Stimulated activated CD8-positive, alpha-beta memory T cell treated with anti-CD3 and anti-CD28 coated beads, Interleukin-2, amount 100 ng/mL, for 48 hours (primary cell): ENCODE measurements at regions not wholly inside any gene's neighbourhood (a gene's known extent, or its start where the extent isn't known, plus 50 kb on each side); places are given as distances from the start of the nearest gene placed in this dataset.
"Not testable (repeated sequence)": the region's sequence is repeated elsewhere in the genome, so short reads cannot be mapped to it uniquely, and the experiment has no call there.

Experiments used
- DNase-seq, 2 donors: peaks; one replicate each; pipeline ENCODE4 v3.0.0-alpha.2; 2020; ENCODE audit warnings: low read depth in 2 of 2

- DNase-seq: no peak
These were observed 60.3 kb upstream of the ZNF81 start for GRCh38 chrX:47776292-47777006.

GRCh38 chrX:47772764-47773163, 63.9 kb upstream of the ZNF81 start:
- no peak for DNase-seq

- DNase-seq: no peak
These were observed 65.2 kb upstream of the ZNF81 start for GRCh38 chrX:47771473-47771872.

GRCh38 chrX:47762826-47763225, 73.9 kb upstream of the ZNF81 start:
- DNase-seq: not testable (repeated sequence)

- DNase-seq: no peak
These were observed 84.0 kb upstream of the ZNF81 start for GRCh38 chrX:47752685-47753084.

GRCh38 chrX:47751670-47752069, 85.0 kb upstream of the ZNF81 start:
- DNase-seq: peak; percentile 8 to 10

GRCh38 chrX:47749185-47749967, 87.3 kb upstream of the ZNF81 start:
- DNase-seq: no peak

GRCh38 chrX:47748576-47748975, 88.1 kb upstream of the ZNF81 start:
- DNase-seq: no peak

- DNase-seq: no peak
These were observed 87.5 kb upstream of the UXT start for GRCh38 chrX:47746446-47746845.

GRCh38 chrX:47745416-47745815, 86.4 kb upstream of the UXT start:
- DNase-seq: no peak

- DNase-seq: no peak
These were observed 84.5 kb upstream of the UXT start for GRCh38 chrX:47743504-47743903.

GRCh38 chrX:47738870-47739269, 79.9 kb upstream of the UXT start:
- DNase-seq: not testable (repeated sequence)

GRCh38 chrX:47723689-47724088, 64.7 kb upstream of the UXT start:
- DNase-seq: peak in 1 of 2 donors; percentile 12

GRCh38 chrX:47723083-47723482, 64.1 kb upstream of the UXT start:
- no peak for DNase-seq

GRCh38 chrX:47722260-47722659, 63.3 kb upstream of the UXT start:
- no peak for DNase-seq

- DNase-seq: not testable (repeated sequence)
These were observed 56.1 kb upstream of the UXT start for GRCh38 chrX:47715078-47715477.

GRCh38 chrX:47712675-47713074, 53.7 kb upstream of the UXT start:
- not testable (repeated sequence) for DNase-seq

GRCh38 chrX:47710252-47710651, 51.3 kb upstream of the UXT start:
- no peak for DNase-seq
